ENCODE measurements at regions not wholly inside any gene's neighbourhood (a gene's known extent, or its start where the extent isn't known, plus 50 kb on each side); places are given as distances from the start of the nearest gene placed in this dataset.

DNA sequence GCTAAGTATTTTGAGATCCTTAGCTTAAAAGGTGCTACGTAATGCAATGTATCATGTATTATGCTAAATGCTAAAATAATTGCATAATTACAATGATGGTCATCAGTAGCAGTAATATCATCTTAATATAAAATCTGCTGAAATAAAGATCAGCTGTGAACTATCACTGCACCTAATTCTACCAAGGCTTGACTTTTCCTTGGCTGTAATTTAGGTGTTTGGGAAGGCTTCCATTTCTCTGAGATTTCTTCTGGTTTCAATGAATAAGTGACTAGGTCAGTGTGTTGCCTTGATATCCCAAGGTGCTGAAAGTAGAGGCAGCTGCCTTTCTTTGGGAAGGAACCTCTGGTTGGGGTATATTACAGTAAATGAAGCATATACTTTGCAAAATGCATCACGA lies 376.1 kb downstream of the STK39 start:
- TF ChIP-seq RARB (CRISPR knock-in tag; IDR thresholded peaks at IDR 0.05) (no peak), GLIS3 (CRISPR knock-in tag; IDR thresholded peaks at IDR 0.05) (no peak), ZNF565 (CRISPR knock-in tag; conservative IDR thresholded peaks at IDR 0.05; ENCODE audit: low read depth) (no peak), CSDC2 (CRISPR knock-in tag; IDR thresholded peaks at IDR 0.05) (no peak), ARNTL (CRISPR knock-in tag; IDR thresholded peaks at IDR 0.05; ENCODE audit: borderline replicate concordance, low read depth) (no peak)
- TF ChIP-seq, protein P1, sequence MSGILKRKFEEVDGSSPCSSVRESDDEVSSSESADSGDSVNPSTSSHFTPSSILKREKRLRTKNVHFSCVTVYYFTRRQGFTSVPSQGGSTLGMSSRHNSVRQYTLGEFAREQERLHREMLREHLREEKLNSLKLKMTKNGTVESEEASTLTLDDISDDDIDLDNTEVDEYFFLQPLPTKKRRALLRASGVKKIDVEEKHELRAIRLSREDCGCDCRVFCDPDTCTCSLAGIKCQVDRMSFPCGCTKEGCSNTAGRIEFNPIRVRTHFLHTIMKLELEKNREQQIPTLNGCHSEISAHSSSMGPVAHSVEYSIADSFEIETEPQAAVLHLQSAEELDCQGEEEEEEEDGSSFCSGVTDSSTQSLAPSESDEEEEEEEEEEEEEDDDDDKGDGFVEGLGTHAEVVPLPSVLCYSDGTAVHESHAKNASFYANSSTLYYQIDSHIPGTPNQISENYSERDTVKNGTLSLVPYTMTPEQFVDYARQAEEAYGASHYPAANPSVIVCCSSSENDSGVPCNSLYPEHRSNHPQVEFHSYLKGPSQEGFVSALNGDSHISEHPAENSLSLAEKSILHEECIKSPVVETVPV (CRISPR knock-in tag; IDR thresholded peaks at IDR 0.05): no peak
- TF ChIP-seq, protein P2, sequence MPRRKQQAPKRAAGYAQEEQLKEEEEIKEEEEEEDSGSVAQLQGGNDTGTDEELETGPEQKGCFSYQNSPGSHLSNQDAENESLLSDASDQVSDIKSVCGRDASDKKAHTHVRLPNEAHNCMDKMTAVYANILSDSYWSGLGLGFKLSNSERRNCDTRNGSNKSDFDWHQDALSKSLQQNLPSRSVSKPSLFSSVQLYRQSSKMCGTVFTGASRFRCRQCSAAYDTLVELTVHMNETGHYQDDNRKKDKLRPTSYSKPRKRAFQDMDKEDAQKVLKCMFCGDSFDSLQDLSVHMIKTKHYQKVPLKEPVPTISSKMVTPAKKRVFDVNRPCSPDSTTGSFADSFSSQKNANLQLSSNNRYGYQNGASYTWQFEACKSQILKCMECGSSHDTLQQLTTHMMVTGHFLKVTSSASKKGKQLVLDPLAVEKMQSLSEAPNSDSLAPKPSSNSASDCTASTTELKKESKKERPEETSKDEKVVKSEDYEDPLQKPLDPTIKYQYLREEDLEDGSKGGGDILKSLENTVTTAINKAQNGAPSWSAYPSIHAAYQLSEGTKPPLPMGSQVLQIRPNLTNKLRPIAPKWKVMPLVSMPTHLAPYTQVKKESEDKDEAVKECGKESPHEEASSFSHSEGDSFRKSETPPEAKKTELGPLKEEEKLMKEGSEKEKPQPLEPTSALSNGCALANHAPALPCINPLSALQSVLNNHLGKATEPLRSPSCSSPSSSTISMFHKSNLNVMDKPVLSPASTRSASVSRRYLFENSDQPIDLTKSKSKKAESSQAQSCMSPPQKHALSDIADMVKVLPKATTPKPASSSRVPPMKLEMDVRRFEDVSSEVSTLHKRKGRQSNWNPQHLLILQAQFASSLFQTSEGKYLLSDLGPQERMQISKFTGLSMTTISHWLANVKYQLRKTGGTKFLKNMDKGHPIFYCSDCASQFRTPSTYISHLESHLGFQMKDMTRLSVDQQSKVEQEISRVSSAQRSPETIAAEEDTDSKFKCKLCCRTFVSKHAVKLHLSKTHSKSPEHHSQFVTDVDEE (CRISPR knock-in tag; IDR thresholded peaks at IDR 0.05): no peak
- TF ChIP-seq, protein P3, sequence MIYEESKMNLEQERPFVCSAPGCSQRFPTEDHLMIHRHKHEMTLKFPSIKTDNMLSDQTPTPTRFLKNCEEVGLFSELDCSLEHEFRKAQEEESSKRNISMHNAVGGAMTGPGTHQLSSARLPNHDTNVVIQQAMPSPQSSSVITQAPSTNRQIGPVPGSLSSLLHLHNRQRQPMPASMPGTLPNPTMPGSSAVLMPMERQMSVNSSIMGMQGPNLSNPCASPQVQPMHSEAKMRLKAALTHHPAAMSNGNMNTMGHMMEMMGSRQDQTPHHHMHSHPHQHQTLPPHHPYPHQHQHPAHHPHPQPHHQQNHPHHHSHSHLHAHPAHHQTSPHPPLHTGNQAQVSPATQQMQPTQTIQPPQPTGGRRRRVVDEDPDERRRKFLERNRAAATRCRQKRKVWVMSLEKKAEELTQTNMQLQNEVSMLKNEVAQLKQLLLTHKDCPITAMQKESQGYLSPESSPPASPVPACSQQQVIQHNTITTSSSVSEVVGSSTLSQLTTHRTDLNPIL (CRISPR knock-in tag; IDR thresholded peaks at IDR 0.05; ENCODE audit: low read depth): no peak
- TF ChIP-seq, protein P4, sequence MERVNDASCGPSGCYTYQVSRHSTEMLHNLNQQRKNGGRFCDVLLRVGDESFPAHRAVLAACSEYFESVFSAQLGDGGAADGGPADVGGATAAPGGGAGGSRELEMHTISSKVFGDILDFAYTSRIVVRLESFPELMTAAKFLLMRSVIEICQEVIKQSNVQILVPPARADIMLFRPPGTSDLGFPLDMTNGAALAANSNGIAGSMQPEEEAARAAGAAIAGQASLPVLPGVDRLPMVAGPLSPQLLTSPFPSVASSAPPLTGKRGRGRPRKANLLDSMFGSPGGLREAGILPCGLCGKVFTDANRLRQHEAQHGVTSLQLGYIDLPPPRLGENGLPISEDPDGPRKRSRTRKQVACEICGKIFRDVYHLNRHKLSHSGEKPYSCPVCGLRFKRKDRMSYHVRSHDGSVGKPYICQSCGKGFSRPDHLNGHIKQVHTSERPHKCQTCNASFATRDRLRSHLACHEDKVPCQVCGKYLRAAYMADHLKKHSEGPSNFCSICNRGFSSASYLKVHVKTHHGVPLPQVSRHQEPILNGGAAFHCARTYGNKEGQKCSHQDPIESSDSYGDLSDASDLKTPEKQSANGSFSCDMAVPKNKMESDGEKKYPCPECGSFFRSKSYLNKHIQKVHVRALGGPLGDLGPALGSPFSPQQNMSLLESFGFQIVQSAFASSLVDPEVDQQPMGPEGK (CRISPR knock-in tag; IDR thresholded peaks at IDR 0.05; ENCODE audit: borderline replicate concordance): no peak

Data from SK-N-SH treated with all-trans-retinoic acid at 6 μM for 48 hours (cell line).